K562 (cell line): ENCODE measurements at regions not wholly inside any gene's neighbourhood (a gene's known extent, or its start where the extent isn't known, plus 50 kb on each side); places are given as distances from the start of the nearest gene placed in this dataset.

ENCODE experiments used
- ATAC-seq: fragments of 200-7000 bp; cut with Tn5 transposase; 3 replicates; pipeline ENCODE4 v1.9.1; 2020; ENCODE audit warnings: moderate library complexity
- BruUV-seq: library from RNA; stranded (reverse); fragments of 400-500 nt; replicated peaks from 2 replicates; lab custom pipeline; 2021; lab: Mats Ljungman, UMichigan
- CTCF ChIA-PET: fragments of 300-600 bp; formaldehyde crosslinking; extraction: SDS; loops from one replicate; lab custom pipeline; 2021; ENCODE audit warnings: low intra/inter-chr PET ratio; lab: Yijun Ruan, JAX
- POLR2A ChIA-PET: fragments of 300-600, 350-650 bp; sonication (Branson Sonifier 250); formaldehyde crosslinking; extraction: SDS; loops from one replicate; lab custom pipeline; 2021; ENCODE audit warnings: antibody characterized with exemption, inconsistent platforms; lab: Yijun Ruan, JAX
- DNase-seq, 4 experiments: peaks; one replicate each; pipeline versions ENCODE4 v3.0.0 to v3.0.0-alpha.2; 2011 to 2018; ENCODE audit warnings: low spot score in 3 of 4, mixed read lengths in 3 of 4; ENCODE audit errors: extremely low read depth in 1 of 4
- FAIRE-seq: peaks from 2 replicates; lab custom pipeline; 2011; peaks lifted over from hg19 to GRCh38; lab: Jason Lieb, UNC
- H2AFZ ChIP-seq: 2 replicates; pipeline ENCODE4 v1.6.0; 2011; ENCODE audit warnings: low read depth, low read length, control low read depth, inconsistent platforms
- H3K27ac ChIP-seq: fragments of 200-600 bp; 3 replicates; pipeline ENCODE4 v1.8.0; 2011; ENCODE audit warnings: low read depth, mild to moderate bottlenecking, control low read depth, inconsistent platforms, low read length, moderate library complexity, mixed read lengths; ENCODE audit errors: extremely low read depth
- H3K27me3 ChIP-seq, 2 experiments: fragments of 300-600 bp in 1 of 2; 2 replicates in 1 of 2; 3 replicates in 1 of 2; pipeline versions ENCODE4 v1.6.0 to v1.8.0; 2011; ENCODE audit warnings: inconsistent platforms in 2 of 2, low read length in 2 of 2, mild to moderate bottlenecking in 1 of 2, mixed read lengths in 1 of 2, moderate library complexity in 1 of 2; ENCODE audit not compliant: control insufficient read depth in 2 of 2, insufficient read depth in 2 of 2
- H3K36me3 ChIP-seq: fragments of 300-600 bp; 3 replicates; pipeline ENCODE4 v1.8.0; 2011; ENCODE audit warnings: mild to moderate bottlenecking, low read length, inconsistent platforms; ENCODE audit not compliant: control insufficient read depth, insufficient read depth
- H3K4me1 ChIP-seq, 2 experiments: fragments of 200-600 bp in 1 of 2; replicated peaks in 1 of 2; 2 replicates in 1 of 2; 3 replicates in 1 of 2; pipeline versions ENCODE4 v1.5.1 to v1.8.0; 2011; ENCODE audit warnings: inconsistent platforms in 2 of 2, low read length in 2 of 2, mild to moderate bottlenecking in 1 of 2, mixed read lengths in 1 of 2, moderate library complexity in 1 of 2; ENCODE audit not compliant: control insufficient read depth in 2 of 2, insufficient read depth in 2 of 2
- H3K4me2 ChIP-seq: 2 replicates; pipeline ENCODE4 v1.6.1; 2011; ENCODE audit warnings: low read length, control low read depth, inconsistent platforms, mixed read lengths; ENCODE audit not compliant: insufficient read depth
- H3K4me3 ChIP-seq: fragments of 200-600 bp; sonication (generic), shearing (Covaris generic); 2 replicates; pipeline ENCODE4 v1.5.1; 2016; ENCODE audit warnings: control low read depth, inconsistent platforms
- H3K79me2 ChIP-seq: fragments of 200-600 bp; 3 replicates; pipeline ENCODE4 v1.8.0; 2011; ENCODE audit warnings: low read length, inconsistent platforms; ENCODE audit not compliant: control insufficient read depth, insufficient read depth
- H3K9ac ChIP-seq, 2 experiments: 2 replicates each; pipeline versions ENCODE4 v1.6.0 to v1.6.1; 2011; ENCODE audit warnings: low read depth in 2 of 2, low read length in 2 of 2, control low read depth in 1 of 2, inconsistent platforms in 1 of 2, mild to moderate bottlenecking in 1 of 2, mixed read lengths in 1 of 2; ENCODE audit not compliant: insufficient read depth in 1 of 2
- H3K9me1 ChIP-seq: one replicate; pipeline ENCODE4 v1.6.0; 2011; ENCODE audit warnings: inconsistent platforms, mild to moderate bottlenecking, low read length, moderate library complexity; ENCODE audit not compliant: control insufficient read depth, insufficient read depth
- H3K9me3 ChIP-seq: replicated peaks from 2 replicates; pipeline ENCODE4 v1.5.1; 2011; ENCODE audit warnings: low read depth, low read length, inconsistent platforms; ENCODE audit not compliant: control insufficient read depth, insufficient read depth
- H4K20me1 ChIP-seq: replicated peaks from 2 replicates; pipeline ENCODE4 v1.6.1; 2011; ENCODE audit warnings: low read length, inconsistent platforms, mixed read lengths; ENCODE audit not compliant: control insufficient read depth, insufficient read depth
- CCAR2 ChIP-seq: fragments of 200-400 bp; formaldehyde crosslinking; IDR thresholded peaks from 2 replicates; pipeline ENCODE4 v1.6.1; 2017; ENCODE audit warnings: mild to moderate bottlenecking, low read depth, low read length
- FOXA1 ChIP-seq: fragments of 450-650 bp; IDR thresholded peaks from 2 replicates; pipeline ENCODE4 v1.6.1; 2016; ENCODE audit warnings: mild to moderate bottlenecking, borderline replicate concordance
- FOXJ2 ChIP-seq: fragments of 200-800 bp; sonication (Bioruptor generic); IDR thresholded peaks from 2 replicates; pipeline ENCODE4 v1.6.1; 2016; ENCODE audit warnings: missing genetic modification characterization, missing compliant biosample characterization
- ZNF764 ChIP-seq: fragments of 250-450 bp; sonication (Bioruptor Pico); IDR thresholded peaks from 2 replicates; pipeline ENCODE4 v1.4.0; 2020; ENCODE audit warnings: low read depth, mild to moderate bottlenecking, moderate library complexity
- WGBS: fragments of 100-300 bp; shearing (Covaris generic); methylation state at CpG from one replicate; pipeline ENCODE4 v1.1.6; 2016; ENCODE audit warnings: low coverage, mixed read lengths; ENCODE audit not compliant: insufficient coverage; ENCODE audit errors: missing lambda C conversion rate; 5-methylcytosine and 5-hydroxymethylcytosine counted together
- in situ Hi-C: fragments of 300-500 bp; cut with MboI; formaldehyde crosslinking; loops from 4 replicates; pipeline ENCODE4 v1.15.0; 2018; ENCODE audit warnings: inconsistent platforms, mixed read lengths
- intact Hi-C: fragments of 100-400 bp; cut with micrococcal nuclease; formaldehyde crosslinking; loops from 2 replicates; pipeline ENCODE4 v1.14.2; 2022
- TF ChIP-seq, protein P1 (sequence below): fragments of 450-650 bp; IDR thresholded peaks from 2 replicates; pipeline ENCODE4 v1.6.1; 2018; ENCODE audit warnings: mild to moderate bottlenecking, low read depth; ENCODE audit not compliant: partially characterized antibody
- TF ChIP-seq, protein P2 (sequence below): fragments of 250-450 bp; sonication (Bioruptor Pico); IDR thresholded peaks from 2 replicates; pipeline ENCODE4 v1.5.0; 2020; ENCODE audit warnings: mild to moderate bottlenecking

DNA sequence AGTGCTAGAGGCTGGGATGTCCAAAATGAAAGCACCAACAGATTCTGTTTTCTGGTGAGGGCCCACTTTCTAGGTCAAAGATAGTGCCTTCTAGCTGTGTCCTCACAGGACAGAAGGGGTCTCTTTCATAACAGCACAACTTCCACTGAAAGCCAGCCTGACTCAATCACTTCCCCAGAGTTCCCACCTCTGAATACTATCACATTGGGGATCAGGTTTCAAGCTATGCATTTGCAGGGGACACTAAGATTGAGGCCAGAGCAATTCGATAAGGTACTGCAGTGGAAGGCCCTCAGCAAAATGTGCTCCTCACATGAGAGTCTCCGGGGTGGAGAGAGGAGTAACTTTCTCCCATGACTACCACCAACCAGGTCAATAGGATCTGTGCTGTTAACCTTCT, 1501.5 kb downstream of the EFNB2 start:
- H3K9me3 ChIP-seq = no peaks in the 10 kb centered on the region
- POLR2A ChIA-PET = no interaction called here
- no peaks in the 10 kb centered on the region for H3K36me3 ChIP-seq
- no peak for DNase-seq
- no peak overlapping the region for H2AFZ ChIP-seq
- H3K27me3 ChIP-seq = no peaks in the 10 kb centered on the region
- no TSS peak for BruUV-seq
- H3K4me2 ChIP-seq = no peak overlapping the region
- CTCF ChIA-PET = no interaction called here
- H3K27ac ChIP-seq = no peak overlapping the region
- H3K9ac ChIP-seq = no peak overlapping the region
- intact Hi-C loops (no loop called here), in situ Hi-C loops (no loop called here)
- TF ChIP-seq, protein P1, sequence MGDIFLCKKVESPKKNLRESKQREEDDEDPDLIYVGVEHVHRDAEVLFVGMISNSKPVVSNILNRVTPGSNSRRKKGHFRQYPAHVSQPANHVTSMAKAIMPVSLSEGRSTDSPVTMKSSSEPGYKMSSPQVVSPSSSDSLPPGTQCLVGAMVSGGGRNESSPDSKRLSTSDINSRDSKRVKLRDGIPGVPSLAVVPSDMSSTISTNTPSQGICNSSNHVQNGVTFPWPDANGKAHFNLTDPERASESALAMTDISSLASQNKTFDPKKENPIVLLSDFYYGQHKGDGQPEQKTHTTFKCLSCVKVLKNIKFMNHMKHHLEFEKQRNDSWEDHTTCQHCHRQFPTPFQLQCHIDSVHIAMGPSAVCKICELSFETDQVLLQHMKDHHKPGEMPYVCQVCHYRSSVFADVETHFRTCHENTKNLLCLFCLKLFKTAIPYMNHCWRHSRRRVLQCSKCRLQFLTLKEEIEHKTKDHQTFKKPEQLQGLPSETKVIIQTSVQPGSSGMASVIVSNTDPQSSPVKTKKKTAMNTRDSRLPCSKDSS = no peak
- H3K4me1 ChIP-seq = no peaks in the 10 kb centered on the region
- ATAC-seq = no peak
- H3K79me2 ChIP-seq = no peaks in the 10 kb centered on the region
- H3K4me3 ChIP-seq = no peak overlapping the region
- no peaks in the 10 kb centered on the region for H3K9me1 ChIP-seq
- 0% methylated on average over 2 of the region's 2 CpGs for WGBS
- FAIRE-seq = no peak
- H4K20me1 ChIP-seq = no peaks in the 10 kb centered on the region

DNA sequence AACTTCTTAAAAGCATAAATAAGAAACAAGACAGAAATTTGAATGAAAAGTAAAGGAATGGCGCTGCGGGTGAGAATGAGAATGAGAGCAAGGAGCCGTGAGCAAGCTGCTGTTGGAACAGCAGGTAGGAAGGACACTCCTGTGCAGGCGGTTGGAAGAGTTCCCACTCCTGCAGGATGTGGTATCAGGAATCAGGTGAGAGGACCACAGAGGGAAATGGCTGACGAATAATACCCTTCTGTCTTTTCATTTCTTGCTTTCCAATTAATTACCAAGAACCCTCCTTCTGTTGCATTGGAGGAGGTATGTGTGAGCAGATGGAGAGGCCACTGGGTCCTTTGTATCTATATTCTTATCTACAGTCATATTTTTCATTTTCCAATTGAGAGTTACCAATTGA, 1504.2 kb downstream of the EFNB2 start:
- 0% methylated on average over 5 of the region's 5 CpGs for WGBS
- TF ChIP-seq ZNF764 (CRISPR knock-in tag) (no peak), FOXJ2 (tag) (no peak), CCAR2 (no peak), FOXA1 (no peak)
- TF ChIP-seq, protein P2, sequence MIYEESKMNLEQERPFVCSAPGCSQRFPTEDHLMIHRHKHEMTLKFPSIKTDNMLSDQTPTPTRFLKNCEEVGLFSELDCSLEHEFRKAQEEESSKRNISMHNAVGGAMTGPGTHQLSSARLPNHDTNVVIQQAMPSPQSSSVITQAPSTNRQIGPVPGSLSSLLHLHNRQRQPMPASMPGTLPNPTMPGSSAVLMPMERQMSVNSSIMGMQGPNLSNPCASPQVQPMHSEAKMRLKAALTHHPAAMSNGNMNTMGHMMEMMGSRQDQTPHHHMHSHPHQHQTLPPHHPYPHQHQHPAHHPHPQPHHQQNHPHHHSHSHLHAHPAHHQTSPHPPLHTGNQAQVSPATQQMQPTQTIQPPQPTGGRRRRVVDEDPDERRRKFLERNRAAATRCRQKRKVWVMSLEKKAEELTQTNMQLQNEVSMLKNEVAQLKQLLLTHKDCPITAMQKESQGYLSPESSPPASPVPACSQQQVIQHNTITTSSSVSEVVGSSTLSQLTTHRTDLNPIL (CRISPR knock-in tag) = no peak
- POLR2A ChIA-PET = no interaction called here

More for the DNA sequence above, 1504.2 kb downstream of the EFNB2 start:
- DNase-seq = no peak
- intact Hi-C loops = no loop called here
- Histone ChIP-seq H3K27me3 (no peaks in the 10 kb centered on the region), H4K20me1 (no peaks in the 10 kb centered on the region), H2AFZ (no peak overlapping the region), H3K9me3 (no peaks in the 10 kb centered on the region), H3K4me1 (no peaks in the 10 kb centered on the region), H3K4me3 (no peak overlapping the region), H3K79me2 (no peaks in the 10 kb centered on the region), H3K27ac (no peak overlapping the region), H3K9ac (no peak overlapping the region), H3K9me1 (no peaks in the 10 kb centered on the region), H3K4me2 (no peak overlapping the region), H3K36me3 (no peaks in the 10 kb centered on the region)
- CTCF ChIA-PET = no interaction called here
- no peak for FAIRE-seq
- no peak for ATAC-seq
- BruUV-seq = no TSS peak
- in situ Hi-C loops = no loop called here
